ENCODE measurements at regions not wholly inside any gene's neighbourhood (a gene's known extent, or its start where the extent isn't known, plus 50 kb on each side); places are given as distances from the start of the nearest gene placed in this dataset.

DNA sequence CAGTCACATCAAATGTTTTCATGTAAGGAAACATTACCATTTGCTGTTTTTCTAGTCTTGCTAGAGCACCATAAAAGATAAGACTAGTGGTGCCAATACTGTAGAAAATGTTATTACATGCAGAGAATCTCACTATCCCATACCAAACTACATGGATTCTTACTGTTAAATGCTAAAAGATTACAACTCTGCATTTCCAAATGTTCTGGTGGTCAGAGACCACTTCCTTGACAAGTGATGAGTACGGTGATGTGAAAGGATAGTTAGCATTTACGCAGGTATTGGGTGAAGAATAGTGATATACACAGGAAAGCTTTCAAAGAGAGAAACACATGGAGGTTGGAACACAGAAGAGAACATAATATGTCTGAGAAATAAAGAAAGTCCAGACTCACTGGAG, 98.2 kb downstream of the GGTLC2 start:
- no peak for DNase-seq (ENCODE audit: low read depth in 4 of 4, low spot score in 3 of 4)

DNA sequence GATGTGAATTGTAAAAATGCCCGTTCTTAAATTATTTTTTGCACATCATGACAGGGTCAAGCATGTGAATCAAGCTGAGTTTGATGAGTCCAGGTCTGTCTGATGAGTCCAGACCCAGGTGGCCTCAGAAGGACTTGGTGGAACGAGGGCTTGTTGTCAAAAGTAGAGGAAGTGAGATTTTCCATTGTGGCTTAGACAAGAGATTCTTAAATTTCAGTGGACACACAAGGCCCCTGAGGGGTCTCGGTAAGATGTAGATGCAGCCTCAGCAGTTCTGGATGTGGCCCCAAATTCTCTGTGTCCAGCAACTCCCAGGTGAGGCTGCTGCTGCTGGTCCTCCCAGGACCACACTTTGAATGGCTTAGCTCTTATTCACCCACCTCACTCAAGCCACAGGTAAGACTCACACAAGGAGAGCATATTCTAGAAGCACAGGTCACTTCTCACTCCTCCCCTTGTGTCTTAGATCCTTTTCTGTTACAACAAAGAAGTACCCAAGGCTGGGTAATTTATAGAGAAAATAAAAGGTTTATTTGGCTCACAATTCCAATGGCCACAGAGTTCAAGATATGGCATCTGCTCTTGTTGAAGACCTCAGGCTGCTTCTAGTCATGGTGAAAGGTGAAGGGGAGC, 98.8 kb downstream of the GGTLC2 start:
- no peak for DNase-seq (ENCODE audit: low read depth in 4 of 4, low spot score in 3 of 4)

DNA sequence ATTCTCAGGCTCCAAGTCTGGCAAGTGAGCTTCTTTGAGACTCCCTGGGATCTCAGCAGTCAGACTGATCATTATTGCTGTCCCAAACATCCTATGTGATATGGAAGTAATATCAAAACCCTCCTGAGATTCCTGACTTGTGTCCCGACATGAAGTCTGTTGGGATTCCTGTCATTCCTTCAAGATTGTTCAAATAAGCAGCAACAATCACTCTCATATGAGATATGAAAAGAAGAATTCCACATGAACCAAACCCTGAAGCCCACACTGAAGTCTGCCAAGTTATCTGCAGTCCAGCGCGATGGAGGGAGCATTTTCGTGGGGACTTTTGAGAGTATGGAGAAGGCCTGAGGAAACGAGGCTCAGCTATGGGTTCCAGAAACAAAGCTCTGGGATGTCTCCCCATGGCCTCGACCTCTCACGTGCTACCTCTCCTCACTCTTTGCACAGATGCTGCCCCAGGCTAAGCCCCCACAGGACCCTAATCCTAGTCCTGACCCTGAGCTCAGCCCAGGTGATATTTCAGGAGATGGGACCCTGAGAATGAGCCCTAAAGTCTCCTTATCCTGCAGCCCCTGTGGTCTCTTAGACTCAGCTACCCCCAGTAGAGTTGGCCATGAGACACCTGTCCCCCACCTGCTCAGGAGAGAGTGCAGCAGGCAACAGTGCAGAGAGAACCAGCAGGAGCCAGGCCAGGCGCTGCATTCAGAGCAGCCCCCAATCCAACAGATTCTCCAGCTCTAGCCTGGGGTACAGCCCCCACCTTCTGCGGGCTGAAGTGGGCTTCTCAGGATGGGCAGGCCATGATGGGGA, 100.2 kb downstream of the GGTLC2 start:
- DNase-seq (ENCODE audit: low read depth in 4 of 4, low spot score in 3 of 4): no peak

DNA sequence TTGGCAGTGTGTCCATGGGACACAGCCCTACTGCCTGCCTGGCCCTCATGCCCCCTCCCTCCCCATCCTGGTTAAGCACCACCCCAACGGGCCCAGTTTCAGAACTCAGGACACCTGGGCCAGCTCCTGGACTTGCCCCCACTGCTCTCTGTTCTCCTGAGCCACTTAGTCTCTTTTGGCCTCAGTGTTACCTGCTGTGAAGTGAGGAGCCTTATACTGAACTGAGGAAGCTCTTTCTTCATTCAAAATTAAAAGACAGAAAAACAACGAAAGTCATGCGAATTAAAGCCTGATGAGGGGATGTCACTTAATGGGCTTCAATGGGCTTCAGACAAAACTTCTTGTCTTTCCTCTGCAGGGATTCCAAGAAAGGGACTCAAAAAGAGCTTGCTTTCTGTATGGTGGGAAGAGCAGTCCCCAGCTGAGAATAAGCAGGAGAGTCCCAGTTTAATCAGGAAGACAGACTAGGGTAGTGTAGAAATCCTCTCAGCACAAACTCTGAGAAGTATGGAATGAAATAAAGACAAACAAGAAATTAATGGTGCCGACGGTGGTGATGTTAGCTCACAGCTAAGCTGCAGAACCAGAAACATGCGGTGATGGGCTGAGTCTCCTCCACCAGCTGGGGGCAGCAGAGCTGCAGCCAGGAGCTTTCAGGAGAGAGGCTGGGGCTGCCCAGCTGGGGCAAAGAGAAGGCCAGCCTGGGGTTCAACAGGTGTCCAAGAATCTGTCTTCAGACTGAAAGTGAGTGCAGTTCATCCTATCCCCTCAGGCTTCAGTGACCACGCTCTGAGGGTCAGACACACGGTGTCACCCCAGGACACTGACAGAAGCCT, 101.0 kb downstream of the GGTLC2 start:
- no peak for DNase-seq (ENCODE audit: low read depth in 4 of 4, low spot score in 3 of 4)

DNA sequence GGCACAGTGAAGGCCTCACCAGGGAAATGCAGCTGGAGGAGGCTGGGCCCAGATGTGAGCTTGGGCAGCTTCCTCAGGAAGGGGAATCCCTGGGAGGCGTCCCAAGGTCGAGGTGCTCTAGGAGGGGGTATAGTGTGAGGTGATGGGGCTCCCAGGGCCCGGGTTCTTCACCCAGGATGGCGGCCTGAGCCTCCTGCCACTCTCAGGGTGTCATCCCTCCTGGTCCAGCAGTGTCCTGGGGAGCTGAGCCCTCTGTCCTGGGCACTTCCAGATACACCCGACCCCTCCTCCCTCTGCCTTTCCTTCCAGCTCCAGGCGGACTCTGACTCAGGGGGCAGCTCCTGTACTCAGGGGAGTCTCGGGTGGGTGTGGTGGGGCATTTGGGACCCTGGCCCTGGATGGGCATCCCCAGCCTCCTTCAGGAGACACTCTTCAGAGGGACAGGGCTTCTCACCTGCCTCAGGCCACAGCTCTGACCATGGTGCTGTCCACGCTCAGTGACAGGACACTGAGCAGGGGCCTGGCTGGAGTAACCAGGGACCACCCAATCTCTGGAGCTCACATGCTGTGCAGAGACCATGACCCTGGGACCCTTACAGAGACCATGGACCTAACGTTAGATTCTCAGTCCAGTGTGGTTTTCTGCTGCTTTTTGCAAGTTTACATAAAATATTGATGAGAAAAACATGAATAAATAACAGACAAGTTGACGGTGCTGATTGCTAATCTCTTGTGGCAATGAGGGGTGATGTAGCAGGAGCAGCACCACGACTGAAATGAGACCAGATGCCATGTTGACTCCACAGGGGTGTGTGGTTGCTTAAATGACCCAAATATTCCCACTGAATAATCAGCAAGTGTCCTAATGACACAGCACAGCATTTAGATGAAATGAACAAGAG, 101.9 kb downstream of the GGTLC2 start:
- no peak for DNase-seq (ENCODE audit: low read depth in 4 of 4, low spot score in 3 of 4)

DNA sequence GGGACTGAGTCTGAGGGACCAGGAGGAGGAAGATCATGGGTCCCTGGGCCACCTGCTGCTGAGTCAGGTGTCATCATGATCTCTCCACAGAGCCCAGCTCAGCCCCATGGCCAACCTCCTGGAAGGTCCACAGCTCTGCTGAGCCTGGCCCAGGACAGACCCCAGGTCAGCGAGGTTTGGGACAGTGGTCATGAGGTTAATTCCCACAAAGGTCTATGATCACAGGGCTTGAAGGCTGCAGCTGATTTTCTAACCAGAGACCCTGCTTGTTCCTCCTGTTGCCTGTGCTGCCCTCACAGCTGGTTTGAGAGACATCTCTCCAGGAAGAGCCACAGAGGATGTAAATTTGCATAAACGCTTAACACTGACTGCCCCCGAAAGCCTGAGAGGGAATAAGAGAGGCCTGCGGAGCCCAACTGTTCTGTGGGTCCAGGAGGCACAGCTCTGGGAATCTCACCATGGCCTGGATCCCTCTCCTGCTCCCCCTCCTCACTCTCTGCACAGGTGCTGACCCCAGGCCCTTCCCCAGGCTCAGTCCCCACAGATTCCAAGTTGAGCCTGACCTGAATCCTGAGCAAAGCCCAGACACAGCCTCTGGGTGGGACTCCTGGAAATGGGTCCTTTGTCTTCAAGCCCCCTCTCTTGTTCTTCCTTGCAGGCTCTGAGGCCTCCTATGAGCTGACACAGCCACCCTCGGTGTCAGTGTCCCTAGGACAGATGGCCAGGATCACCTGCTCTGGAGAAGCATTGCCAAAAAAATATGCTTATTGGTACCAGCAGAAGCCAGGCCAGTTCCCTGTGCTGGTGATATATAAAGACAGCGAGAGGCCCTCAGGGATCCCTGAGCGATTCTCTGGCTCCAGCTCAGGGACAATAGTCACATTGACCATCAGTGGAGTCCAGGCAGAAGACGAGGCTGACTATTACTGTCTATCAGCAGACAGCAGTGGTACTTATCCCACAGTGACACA, 102.8 kb downstream of the GGTLC2 start:
- no peak for DNase-seq (ENCODE audit: low read depth in 4 of 4, low spot score in 3 of 4)

DNA sequence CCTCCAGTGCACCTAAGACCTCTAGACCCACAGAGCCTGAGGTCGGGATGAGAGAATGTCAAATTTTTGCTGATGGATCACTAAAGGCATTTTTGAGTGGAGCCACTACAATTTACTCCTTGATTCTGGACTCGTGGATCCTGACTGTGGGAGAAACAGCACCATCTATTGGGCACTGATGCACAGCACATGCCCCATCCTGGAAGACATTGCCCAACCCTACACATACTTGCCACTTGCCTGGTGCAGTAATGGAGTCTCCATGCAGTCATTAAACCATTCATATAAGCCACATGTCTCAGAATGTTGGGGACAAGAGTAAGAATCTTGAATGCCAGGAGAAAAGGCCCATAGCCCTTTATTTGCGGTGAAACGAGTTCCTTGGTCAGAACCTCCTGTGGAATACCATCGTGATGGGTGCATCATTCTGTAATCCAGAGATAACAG, 103.9 kb downstream of the GGTLC2 start:
- no peak for DNase-seq (ENCODE audit: low read depth in 4 of 4, low spot score in 3 of 4)

DNA sequence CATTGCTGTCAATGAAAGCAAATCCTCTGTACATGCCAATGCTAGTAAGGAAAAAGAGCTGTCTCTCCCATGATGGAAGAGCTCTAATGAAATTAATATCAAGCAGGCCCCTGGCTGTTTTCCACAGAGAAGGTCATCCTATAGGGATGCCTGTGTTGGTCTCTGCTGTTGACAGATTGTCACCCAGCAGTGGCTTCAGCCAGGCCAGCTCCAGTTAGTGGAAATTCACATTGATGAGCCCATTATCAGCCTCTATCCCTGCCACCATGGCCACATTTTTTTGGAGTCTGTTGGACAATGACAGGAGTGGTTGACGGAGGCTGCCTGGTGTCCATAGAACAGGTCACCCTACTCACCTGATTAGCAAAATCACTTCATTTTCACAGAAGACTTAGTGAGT, 104.3 kb downstream of the GGTLC2 start:
- no peak for DNase-seq (ENCODE audit: low read depth in 4 of 4, low spot score in 3 of 4)

DNA sequence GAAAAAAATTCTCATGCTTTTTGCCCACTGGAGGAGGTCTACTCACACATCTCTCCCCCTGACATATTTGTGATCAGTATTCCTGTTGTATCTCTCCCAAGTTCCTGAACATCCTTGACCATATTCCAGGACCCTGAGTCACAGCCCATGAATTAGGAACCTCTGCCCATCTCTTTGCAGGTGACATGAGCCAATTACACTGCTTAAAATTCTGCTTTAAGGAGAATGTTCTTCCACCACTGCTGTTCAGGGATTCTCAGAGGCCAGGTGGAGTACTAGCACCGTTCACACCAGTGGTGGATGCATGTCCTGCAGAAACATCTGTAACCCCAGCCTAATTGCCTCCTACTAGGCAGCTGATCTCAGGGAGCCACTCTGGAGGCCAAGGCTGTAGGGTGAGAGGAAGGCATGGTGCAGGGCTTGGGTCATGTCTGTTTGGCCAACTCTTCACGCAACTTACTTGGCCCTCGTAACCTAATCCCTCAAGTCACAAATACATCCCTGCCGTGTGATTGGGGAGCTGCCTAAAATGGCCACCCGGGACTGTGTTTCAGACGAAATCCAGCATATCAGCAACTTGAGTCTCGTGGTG, 104.8 kb downstream of the GGTLC2 start:
- DNase-seq (ENCODE audit: low read depth in 4 of 4, low spot score in 3 of 4): no peak

DNA sequence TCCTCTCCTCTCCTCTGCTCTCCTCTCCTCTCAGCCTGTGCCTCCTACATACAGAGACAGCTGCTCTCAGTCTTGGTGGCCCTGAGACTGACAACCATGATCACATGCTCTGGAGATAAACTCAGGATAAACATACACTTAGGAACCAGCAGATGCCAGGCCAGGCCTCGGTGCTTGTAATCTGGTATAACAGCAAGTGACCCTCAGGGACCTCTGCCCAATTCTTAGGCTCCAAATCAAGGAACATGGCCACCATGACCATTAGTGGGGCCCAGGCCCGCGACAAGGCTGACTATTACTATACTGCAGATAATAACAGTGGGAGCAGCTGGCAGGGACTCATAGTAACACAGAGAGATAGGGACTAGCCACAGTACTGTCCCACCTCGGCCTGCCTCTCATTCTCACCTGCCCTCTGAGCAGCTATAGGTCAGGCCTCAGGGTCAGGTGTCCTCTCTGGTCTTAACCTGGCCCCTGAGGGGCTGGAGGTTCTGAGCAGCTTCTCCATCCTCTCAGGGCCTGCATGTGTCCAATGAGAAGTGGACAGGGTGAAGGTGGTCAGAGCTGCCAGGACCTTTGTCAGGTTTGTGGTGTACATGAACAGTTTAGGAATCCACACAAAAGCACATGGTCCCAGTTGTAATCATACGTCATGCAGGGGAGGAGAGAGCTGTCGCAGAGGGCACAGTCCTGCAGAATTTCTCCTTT, 106.1 kb downstream of the GGTLC2 start:
- no peak for DNase-seq (ENCODE audit: low read depth in 4 of 4, low spot score in 3 of 4)

DNA sequence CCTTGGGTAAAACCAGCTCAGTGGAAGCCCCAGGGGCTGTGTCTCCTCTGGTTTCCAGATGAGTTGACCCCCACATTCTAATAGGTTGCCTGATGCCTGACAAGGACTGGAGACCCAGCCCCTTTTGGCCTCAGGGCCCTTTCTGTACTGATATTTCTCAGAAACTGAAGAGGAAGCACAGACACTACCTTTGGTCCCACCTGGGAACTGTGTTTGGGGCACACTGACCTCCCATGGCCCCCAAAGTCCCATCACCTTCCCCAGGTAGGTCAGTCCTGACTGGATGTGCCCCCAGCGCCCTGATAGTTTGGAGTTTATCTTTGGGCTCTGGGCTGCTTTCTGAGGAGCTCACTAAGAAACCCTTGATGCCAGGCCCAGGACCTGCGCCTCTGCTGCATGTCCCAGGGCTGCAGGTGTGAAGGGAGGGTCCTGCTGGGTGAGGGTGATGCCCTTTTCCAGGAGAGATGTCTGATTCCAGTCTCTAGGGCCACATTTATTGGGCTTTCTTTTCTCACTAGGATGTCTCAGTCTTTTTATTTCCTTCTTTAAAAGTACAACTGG, 106.7 kb downstream of the GGTLC2 start:
- no peak for DNase-seq (ENCODE audit: low read depth in 4 of 4, low spot score in 3 of 4)

DNA sequence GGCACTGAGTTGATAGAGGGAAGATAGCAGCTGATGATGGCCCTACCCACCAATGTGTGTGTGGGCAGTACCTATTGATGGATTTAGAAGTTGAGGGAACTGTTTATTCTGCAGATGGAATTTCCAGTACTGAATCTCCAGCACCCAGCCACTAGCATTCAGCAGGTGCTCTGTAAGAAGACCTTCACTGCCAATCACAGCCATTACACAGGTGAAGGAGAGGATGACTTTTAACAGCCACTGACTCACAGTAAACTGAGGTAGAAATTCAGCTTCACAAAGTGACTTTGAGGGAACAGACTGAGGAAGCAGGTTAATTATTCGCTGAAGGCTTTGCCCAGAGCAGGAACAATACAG, 107.8 kb downstream of the GGTLC2 start:
- no peak for DNase-seq (ENCODE audit: low read depth in 4 of 4, low spot score in 3 of 4)

DNA sequence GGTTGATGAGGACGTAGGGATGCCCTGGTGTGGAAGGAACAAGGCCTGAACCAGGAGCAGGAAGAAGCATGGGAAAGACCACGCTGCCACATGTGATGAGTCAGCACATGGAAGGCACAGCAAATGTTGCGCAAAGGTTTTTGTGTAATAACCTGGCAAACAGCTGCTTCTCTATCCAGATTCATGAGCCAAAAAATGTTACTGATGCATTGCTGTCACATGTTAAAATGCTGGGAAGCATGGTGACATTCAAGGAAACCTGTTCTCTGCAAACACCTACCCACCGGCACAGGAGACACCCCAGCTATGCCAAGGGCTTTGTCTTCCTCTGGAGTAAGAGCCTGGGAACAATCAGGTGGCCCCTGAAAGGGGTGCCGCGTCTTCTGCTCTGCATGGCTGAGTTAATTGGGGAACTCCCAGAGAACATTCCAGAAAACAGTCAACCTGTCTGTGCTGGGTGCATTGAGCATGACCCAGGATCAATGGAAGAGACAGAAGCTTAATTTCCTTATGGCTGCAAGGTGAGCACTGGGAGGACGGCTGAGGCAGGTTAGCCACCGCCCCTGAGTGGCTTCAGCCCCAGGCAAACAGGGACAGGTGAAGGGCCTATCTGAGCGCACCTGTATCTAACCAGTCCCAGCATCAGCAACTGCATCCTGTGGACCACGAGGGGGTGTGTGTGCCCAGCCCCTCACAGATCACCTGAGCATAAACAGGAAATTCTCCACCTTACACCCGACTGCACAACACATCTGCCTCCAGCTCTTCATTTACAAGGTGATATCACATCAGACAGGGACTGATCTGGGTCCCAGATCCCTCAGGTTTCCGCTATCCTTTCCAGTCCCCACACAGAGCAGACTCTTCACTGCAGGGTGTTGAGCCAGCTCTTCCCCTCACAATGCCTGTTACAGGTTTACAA, 108.4 kb downstream of the GGTLC2 start:
- DNase-seq (ENCODE audit: low read depth in 4 of 4, low spot score in 3 of 4): no peak

DNA sequence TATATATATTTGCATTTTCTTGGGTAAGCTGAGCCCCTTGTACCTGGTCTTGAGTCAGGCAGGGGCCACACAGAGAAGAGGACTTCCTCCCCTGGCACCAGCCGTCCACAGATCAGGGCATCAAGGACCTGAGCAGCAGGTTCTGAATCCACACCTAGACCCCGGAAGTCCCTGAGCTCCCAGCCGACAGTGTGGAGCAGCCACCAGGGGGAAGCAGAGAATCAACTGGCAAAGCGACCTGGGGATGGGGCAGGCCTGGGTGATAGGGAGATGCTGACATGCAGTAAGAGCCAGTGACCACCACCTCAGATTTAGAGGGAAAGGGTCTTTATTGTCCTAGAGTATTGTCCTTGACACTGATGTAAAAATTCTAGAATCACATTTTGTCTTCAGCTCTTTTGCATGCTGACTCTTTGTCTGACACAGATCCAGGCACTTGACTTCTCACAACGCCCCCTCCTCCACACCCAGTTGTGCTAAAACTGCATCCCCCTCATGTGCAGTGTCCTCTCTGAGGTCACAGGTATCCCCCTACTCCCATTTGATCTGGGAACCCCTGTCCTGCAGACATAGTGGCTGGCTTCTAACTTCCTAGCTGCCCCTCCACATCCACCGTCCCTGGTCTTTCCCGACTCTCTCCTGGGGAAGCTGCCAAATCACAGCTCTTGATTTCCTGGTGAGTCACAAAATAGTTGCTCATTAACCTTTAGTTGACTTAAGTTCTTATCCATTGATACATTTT, 109.3 kb downstream of the GGTLC2 start:
- DNase-seq (ENCODE audit: low read depth in 4 of 4, low spot score in 3 of 4): peak in 1 of 4 donors; percentile 20

DNA sequence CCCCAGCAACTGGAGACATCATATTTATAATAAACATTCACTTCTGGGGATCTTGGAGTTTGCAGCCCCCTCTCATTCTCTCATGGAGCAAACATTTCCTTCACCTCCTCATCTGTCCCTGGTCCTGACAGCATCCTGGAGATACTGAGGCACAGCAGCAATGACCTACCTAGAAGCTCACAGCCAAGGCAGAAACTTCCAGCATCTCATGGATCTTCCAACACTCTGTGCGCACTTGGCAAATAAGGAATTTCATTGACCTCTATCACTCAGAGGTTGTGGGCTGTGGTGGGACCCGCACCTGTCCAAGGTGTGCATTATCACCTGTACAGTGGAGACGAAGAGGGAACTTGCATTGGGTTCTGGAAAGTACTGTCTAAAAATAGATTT, 109.8 kb downstream of the GGTLC2 start:
- no peak for DNase-seq (ENCODE audit: low read depth in 4 of 4, low spot score in 3 of 4)
